HT-29 (cell line): ENCODE measurements at regions not wholly inside any gene's neighbourhood (a gene's known extent, or its start where the extent isn't known, plus 50 kb on each side); places are given as distances from the start of the nearest gene placed in this dataset.

Source experiments
- DNase-seq: peaks from one replicate; pipeline ENCODE4 v3.0.0-alpha.2; 2015; ENCODE audit warnings: low spot score

GRCh38 chr10:90321132-90321816, 536.6 kb downstream of the HTR7 start:
- no peak for DNase-seq

DNA sequence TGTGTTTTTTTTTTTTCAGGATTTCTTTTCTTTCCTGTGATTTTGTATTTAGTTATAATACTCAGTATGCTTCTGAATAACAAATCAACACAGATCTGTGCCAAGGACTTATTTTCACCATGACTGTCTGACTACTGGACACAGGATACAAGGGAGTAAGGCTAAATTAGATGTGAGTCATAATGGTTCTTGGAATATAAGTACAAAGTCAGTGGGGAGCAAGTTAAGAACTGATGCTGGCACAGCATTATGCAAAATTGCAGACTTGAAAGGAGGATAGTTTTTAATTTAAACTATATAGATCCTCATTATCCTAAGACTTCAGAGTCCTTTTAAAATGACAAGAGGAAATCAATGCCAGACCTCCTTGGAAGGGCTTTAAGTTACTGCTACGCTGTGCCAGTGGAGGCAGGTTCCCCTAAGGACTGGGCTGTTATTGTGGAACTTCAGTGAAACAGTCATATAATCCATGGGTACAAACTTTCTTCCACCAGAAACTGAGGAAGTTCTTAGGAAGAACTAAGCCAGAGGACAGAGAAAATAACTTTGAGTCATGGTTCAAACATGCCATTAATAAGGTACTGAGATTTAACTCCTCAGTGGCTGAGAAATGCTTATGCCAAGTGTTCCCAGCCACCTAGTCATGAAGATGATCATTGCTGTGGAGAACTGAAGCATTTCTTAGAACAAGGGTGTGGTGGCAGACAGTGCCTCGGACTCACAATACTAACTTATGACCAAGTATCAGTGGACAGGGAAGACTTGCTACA, 531.2 kb downstream of the HTR7 start:
- DNase-seq: no peak

DNA sequence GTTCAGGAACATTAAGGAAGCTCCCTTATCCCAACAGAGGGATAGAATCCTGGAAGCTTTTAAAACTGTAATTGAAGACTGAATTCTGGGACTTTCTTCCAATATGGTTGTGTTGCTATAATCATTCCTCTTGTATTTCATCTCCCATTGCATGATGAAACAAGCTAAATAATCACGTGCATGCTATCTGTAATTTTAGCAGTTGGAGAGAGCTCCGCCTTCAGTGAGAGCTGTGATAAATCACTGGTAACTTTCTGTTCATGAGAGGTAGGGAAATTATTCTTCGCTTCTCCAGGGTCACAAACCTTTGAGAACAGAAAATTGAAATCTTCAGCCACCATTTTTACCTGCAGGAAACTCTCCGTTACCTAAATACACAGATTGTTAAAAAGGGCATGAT, 530.2 kb downstream of the HTR7 start:
- DNase-seq: no peak

DNA sequence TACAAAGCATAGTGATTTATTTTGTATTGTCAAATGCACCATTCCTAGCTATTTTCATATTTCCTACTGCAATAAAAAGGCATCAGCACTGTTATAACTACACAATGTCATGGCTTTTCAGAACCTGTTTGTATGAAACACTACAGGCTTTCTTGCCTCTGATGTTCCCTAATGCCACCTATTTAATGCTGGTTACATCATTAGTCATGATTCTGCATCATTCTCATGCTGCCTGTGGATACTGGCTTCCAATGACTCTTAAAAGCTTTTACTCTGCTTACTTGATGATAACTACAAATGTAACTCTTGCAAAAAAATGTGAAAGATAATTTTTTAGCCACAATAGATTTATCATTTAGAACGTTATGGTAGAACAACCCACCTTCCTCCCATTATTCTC, 529.4 kb downstream of the HTR7 start:
- DNase-seq: no peak

DNA sequence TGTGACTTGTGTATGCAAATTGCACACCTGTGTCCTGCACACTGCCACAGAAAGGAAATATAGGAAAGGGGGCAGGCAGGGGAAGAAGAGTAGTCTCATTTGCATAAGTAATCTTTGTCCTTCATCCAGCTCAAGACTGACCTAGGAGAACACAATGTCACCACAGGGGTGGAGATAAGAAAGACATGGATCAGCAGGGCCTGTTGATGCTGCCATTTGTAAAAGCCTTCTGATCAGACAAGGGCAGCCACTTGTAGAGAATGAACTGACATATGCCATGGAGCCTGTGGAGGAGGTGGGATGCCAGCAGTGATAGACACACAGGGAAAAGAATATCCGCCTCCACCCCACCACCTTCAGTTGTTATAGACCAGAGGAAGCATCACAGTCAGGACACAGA, 528.9 kb downstream of the HTR7 start:
- DNase-seq: no peak

GRCh38 chr10:90337316-90337715, 520.5 kb downstream of the HTR7 start:
- DNase-seq: no peak

DNA sequence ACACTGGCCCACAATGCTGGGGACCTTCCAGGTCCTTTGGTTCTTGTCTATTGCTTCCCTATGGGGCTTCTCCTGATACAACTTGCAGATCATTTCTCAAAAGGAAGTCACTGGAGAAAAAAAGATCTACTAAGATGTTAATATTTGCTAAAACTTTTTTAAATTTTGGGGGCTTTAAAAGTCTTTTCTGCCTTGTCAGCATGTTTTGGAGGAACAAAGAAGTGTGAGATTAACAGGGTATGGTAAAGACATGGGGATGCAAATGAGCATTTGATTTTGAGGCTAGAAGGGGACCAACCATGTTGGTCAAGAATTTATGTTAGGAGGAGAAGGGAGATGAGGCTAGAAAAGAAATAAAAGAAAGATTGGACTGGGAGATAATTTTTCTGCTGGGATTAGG, 515.4 kb downstream of the HTR7 start:
- no peak for DNase-seq

GRCh38 chr10:90344226-90344625, 513.6 kb downstream of the HTR7 start:
- no peak for DNase-seq

GRCh38 chr10:90347239-90347638, 510.6 kb downstream of the HTR7 start:
- DNase-seq: no peak

DNA sequence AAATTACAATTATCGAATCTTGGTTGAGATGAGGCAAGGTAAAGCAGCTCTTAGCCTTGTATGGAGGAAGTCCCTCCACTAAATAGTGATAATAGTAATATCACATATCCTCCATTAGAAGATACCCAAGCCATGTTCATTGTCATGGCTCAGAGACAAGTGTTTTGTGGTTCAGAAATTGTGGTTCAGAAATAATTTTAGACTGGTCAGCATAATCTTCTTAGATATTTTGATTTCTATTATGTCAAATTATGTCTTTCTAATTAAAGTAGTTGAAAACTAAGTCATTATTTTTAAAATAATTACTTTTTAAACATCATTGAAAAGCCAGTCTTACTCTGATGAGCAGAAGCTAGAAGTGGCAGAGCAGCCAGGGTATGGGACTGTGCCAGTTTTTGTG, 507.7 kb downstream of the HTR7 start:
- DNase-seq: no peak

GRCh38 chr10:90352288-90352687, 505.6 kb downstream of the HTR7 start:
- no peak for DNase-seq

- DNase-seq: no peak
These were observed 502.9 kb downstream of the HTR7 start for GRCh38 chr10:90354914-90355313.

DNA sequence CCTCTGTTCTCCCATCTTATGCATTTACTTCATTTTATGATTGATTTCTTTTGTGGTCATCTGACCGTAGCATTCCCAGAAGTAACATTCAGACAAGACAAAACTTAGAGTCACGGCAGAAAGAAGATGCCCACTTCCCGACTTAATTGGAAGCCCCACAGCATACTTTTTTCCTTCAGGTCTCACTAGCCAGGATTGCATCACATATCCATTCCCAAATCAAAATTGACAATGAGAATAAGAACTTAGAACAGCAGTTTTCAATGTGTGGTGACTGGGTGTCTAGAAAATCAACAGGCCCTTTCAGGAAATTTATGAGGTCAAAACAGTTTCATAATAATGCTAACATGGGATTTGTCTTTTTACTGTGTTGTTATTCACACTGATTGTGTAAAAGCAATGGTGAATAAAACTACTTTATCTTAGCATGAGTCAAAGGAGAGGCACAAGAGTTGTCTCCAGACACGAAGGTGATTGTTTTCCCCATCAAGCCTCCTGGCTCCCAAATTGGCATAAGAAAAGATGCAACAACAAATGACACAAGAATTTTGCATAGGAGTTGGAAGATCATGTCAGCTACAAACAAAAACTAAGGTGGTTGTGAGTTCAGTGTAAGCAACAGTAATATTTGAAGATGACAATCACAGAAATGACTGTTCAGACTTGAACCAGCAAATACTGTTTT, 493.9 kb downstream of the HTR7 start:
- no peak for DNase-seq

GRCh38 chr10:90372451-90372850, 485.4 kb downstream of the HTR7 start:
- DNase-seq: no peak

GRCh38 chr10:90373911-90374310, 483.9 kb downstream of the HTR7 start:
- DNase-seq: no peak

DNA sequence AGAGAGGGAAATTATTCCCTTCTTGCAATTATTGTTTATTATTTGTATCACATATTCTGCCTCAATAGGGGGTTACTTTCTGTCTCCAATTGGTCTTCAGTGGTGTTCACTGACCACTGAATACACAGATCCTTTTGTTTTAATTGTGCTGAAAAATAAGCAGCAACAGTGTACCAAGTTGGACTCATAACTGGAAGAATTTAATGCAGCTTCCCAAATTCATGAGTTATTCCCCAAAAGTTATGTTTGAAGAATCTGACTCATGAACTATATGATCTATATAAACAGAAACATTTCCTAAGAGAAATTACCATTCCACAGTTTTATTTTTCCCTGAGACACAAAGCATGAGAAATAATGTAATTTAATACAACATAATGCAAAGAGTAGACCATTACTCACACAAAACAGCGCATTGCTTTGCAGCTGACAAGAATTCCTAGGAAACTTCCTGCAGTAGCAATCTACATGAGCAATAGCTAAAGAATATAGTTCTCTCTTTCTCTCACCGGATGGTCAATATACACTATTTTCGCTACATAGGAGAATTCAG, 479.2 kb downstream of the HTR7 start:
- no peak for DNase-seq

DNA sequence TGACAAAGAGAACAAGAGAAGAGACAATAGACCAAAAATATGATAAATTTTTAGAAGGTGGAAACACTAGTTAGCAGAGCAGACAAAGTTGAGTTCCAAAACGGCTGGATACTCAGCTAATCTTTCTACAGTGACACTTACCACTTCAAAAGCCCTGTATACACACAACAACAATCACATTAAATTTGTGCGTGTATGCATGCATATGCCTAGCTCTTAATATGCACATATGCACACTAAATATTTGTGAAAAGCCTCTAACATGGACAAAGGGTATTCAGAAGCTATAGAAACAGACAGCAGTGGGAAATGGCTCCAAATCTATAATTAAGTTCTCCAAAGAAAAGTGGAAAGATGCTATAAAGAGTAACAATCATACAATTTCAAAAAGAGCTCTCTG, 476.4 kb downstream of the HTR7 start:
- DNase-seq: no peak

GRCh38 chr10:90389876-90390275, 468.0 kb downstream of the HTR7 start:
- DNase-seq: no peak

GRCh38 chr10:90394311-90394710, 463.5 kb downstream of the HTR7 start:
- DNase-seq: no peak

DNA sequence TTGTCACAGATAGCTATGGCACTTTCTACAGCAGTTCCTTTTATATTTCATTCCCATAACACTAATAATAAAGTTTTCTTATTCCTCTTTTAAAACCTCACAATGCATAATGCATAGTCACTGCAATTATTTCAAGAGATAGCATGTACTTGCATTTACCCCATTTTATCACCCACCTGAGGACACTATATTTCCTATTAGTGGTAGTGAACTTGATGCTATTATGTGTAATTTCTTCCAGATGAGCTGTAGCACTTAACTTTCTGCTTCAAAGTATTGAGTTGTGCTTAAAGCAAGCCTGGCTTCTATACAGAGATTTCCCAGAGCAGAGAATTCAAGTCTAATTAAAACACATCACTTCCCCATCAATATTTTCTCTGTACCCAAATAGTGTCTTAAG, 461.1 kb downstream of the HTR7 start:
- DNase-seq: no peak

- no peak for DNase-seq
These were observed 459.3 kb downstream of the HTR7 start for GRCh38 chr10:90398566-90398965.

GRCh38 chr10:90399782-90400181, 458.1 kb downstream of the HTR7 start:
- no peak for DNase-seq
